ENCODE measurements at regions not wholly inside any gene's neighbourhood (a gene's known extent, or its start where the extent isn't known, plus 50 kb on each side); places are given as distances from the start of the nearest gene placed in this dataset.

GRCh38 chr20:6467562-6467961 is 299.9 kb upstream of the BMP2 start:
- CTCF ChIA-PET = no interaction called here
- H3F3A ChIP-seq (replicated peaks; ENCODE audit: insufficient read depth) = no peaks in the 10 kb centered on the region
- H3K9me3 ChIP-seq = no peaks in the 10 kb centered on the region
- H4K20me1 ChIP-seq (ENCODE audit: insufficient read depth) = no peaks in the 10 kb centered on the region
- H3K4me3 ChIP-seq (ENCODE audit: low read depth in 2 of 2, low read length in 1 of 2) = no peak overlapping the region
- no peak overlapping the region for H2AFZ ChIP-seq (ENCODE audit: low read depth)
- H3K27ac ChIP-seq (ENCODE audit: low read depth in 2 of 2, low read length in 1 of 2) = no peak overlapping the region
- no peak overlapping the region for H3K4me2 ChIP-seq
- no peaks in the 10 kb centered on the region for H3K4me1 ChIP-seq (ENCODE audit: control insufficient read depth in 1 of 2, insufficient read depth in 2 of 2, low read depth in 1 of 2, low read length in 1 of 2)
- no peaks in the 10 kb centered on the region for H3K9me2 ChIP-seq
- no peak overlapping the region for H3K9ac ChIP-seq
- DNase-seq = no peak
- no peaks in the 10 kb centered on the region for H3K36me3 ChIP-seq (replicated peaks in 1 of 2; ENCODE audit: control insufficient read depth in 1 of 2, insufficient read depth in 2 of 2, low read length in 1 of 2)
- POLR2A ChIA-PET = no interaction called here
- WGBS (ENCODE audit: low lambda C conversion rate) = 0% methylated on average over 2 of the region's 2 CpGs
- H3K79me2 ChIP-seq (ENCODE audit: insufficient read depth) = no peaks in the 10 kb centered on the region
- TF ChIP-seq IRF3 (IDR thresholded peaks at IDR 0.05; ENCODE audit: low read depth, low read length) = no peak
- no peak for TF ChIP-seq ZBTB33 (IDR thresholded peaks at IDR 0.05; ENCODE audit: borderline replicate concordance, low read depth)
- TF ChIP-seq TAF1 (IDR thresholded peaks at IDR 0.05; ENCODE audit: borderline replicate concordance, low read depth, low read length) = no peak
- no peak for TF ChIP-seq RAD21 (IDR thresholded peaks at IDR 0.05; ENCODE audit: low read length)
- no peak for TF ChIP-seq SMC3 (IDR thresholded peaks at IDR 0.05; ENCODE audit: low read depth, low read length)
- TF ChIP-seq POLR2AphosphoS5 (IDR thresholded peaks at IDR 0.05; ENCODE audit: low read depth, low read length) = no peak
- TF ChIP-seq RXRA (IDR thresholded peaks at IDR 0.05; ENCODE audit: borderline replicate concordance, low read depth) = no peak
- TF ChIP-seq MXI1 (IDR thresholded peaks at IDR 0.05; ENCODE audit: low read depth, low read length) = no peak
- no peak for TF ChIP-seq NRF1 (IDR thresholded peaks at IDR 0.05; ENCODE audit: low read depth, low read length)
- TF ChIP-seq FOXJ3 (CRISPR knock-in tag; IDR thresholded peaks at IDR 0.05) = no peak
- no peak for TF ChIP-seq RFX5 (IDR thresholded peaks at IDR 0.05; ENCODE audit: low read length)
- no peak for TF ChIP-seq GABPA (IDR thresholded peaks at IDR 0.05; ENCODE audit: low read depth)
- TF ChIP-seq CTCF (IDR thresholded peaks at IDR 0.05) = no peak
- no peaks in the 10 kb centered on the region for H3K27me3 ChIP-seq (ENCODE audit: insufficient read depth)

Measured in SK-N-SH (cell line).